H9 (cell line): ENCODE measurements at regions not wholly inside any gene's neighbourhood (a gene's known extent, or its start where the extent isn't known, plus 50 kb on each side); places are given as distances from the start of the nearest gene placed in this dataset.

ENCODE experiments used
- DNase-seq: peaks from one replicate; pipeline ENCODE4 v3.0.0-alpha.2; 2017
- H2AFZ ChIP-seq: one replicate; pipeline ENCODE4 v1.6.1; 2013; ENCODE audit warnings: mild to moderate bottlenecking, low read length, control low read depth, moderate library complexity
- H2AK5ac ChIP-seq: 2 replicates; pipeline ENCODE4 v1.6.1; 2013; ENCODE audit warnings: low read length, control low read depth, mixed read lengths; ENCODE audit not compliant: insufficient read length
- H2BK120ac ChIP-seq: one replicate; pipeline ENCODE4 v1.6.1; 2013; ENCODE audit warnings: low read depth, mild to moderate bottlenecking, low read length, control low read depth, inconsistent platforms; ENCODE audit not compliant: poor library complexity, severe bottlenecking
- H2BK12ac ChIP-seq: 2 replicates; pipeline ENCODE4 v1.6.1; 2013; ENCODE audit warnings: low read length, control low read depth, mixed read lengths, low read depth; ENCODE audit not compliant: insufficient read length
- H2BK15ac ChIP-seq: 2 replicates; pipeline ENCODE4 v1.6.1; 2013; ENCODE audit warnings: low read depth, low read length, control low read depth
- H2BK20ac ChIP-seq: one replicate; pipeline ENCODE4 v1.6.1; 2013; ENCODE audit warnings: low read depth, mild to moderate bottlenecking, low read length, control low read depth, inconsistent platforms; ENCODE audit not compliant: poor library complexity, severe bottlenecking
- H2BK5ac ChIP-seq: 2 replicates; pipeline ENCODE4 v1.6.1; 2013; ENCODE audit warnings: low read length, control low read depth, mixed read lengths; ENCODE audit not compliant: insufficient read length
- H3K14ac ChIP-seq: 2 replicates; pipeline ENCODE4 v1.6.1; 2013; ENCODE audit warnings: low read length, control low read depth; ENCODE audit not compliant: insufficient read depth
- H3K18ac ChIP-seq: 2 replicates; pipeline ENCODE4 v1.6.1; 2013; ENCODE audit warnings: low read depth, mild to moderate bottlenecking, mixed read lengths, low read length, control low read depth; ENCODE audit not compliant: insufficient read length
- H3K23ac ChIP-seq: 2 replicates; pipeline ENCODE4 v1.6.1; 2013; ENCODE audit warnings: low read length, control low read depth, mixed read lengths, low read depth; ENCODE audit not compliant: insufficient read length
- H3K23me2 ChIP-seq: 2 replicates; pipeline ENCODE4 v1.6.1; 2013; ENCODE audit warnings: low read depth, mild to moderate bottlenecking, mixed read lengths, low read length, control low read depth; ENCODE audit not compliant: insufficient read length, poor library complexity, severe bottlenecking
- H3K27ac ChIP-seq: 2 replicates; pipeline ENCODE4 v1.5.1; 2013; ENCODE audit warnings: low read length, control low read depth, mixed read lengths, low read depth; ENCODE audit not compliant: insufficient read length
- H3K27me3 ChIP-seq: 2 replicates; pipeline ENCODE4 v1.6.1; 2013; ENCODE audit warnings: low read length, control low read depth, inconsistent platforms; ENCODE audit not compliant: insufficient read depth
- H3K4ac ChIP-seq: 2 replicates; pipeline ENCODE4 v1.6.1; 2013; ENCODE audit warnings: low read depth, mild to moderate bottlenecking, control low read depth, inconsistent platforms, low read length, moderate library complexity
- H3K4me1 ChIP-seq: 2 replicates; pipeline ENCODE4 v1.6.1; 2013; ENCODE audit warnings: low read length, control low read depth, inconsistent platforms; ENCODE audit not compliant: insufficient read depth
- H3K4me2 ChIP-seq: 2 replicates; pipeline ENCODE4 v1.6.1; 2013; ENCODE audit warnings: low read length, control low read depth, mixed read lengths; ENCODE audit not compliant: insufficient read length, insufficient read depth
- H3K56ac ChIP-seq: 2 replicates; pipeline ENCODE4 v1.6.1; 2013; ENCODE audit warnings: low read depth, mild to moderate bottlenecking, mixed read lengths, low read length, control low read depth; ENCODE audit not compliant: insufficient read length
- H3K79me1 ChIP-seq: 2 replicates; pipeline ENCODE4 v1.6.1; 2013; ENCODE audit warnings: low read depth, mild to moderate bottlenecking, moderate library complexity, low read length, control low read depth, inconsistent platforms; ENCODE audit not compliant: insufficient read depth, poor library complexity, severe bottlenecking
- H3K79me2 ChIP-seq: 2 replicates; pipeline ENCODE4 v1.6.1; 2013; ENCODE audit warnings: low read length, control low read depth, inconsistent platforms; ENCODE audit not compliant: insufficient read depth
- H3K9ac ChIP-seq: 2 replicates; pipeline ENCODE4 v1.6.1; 2013; ENCODE audit warnings: low read length, control low read depth, mixed read lengths; ENCODE audit not compliant: insufficient read length; ENCODE audit errors: extremely low read depth
- H3K9me3 ChIP-seq: one replicate; pipeline ENCODE4 v1.6.1; 2013; ENCODE audit warnings: low read depth, low read length, inconsistent platforms; ENCODE audit not compliant: control insufficient read depth
- H3T11ph ChIP-seq: one replicate; pipeline ENCODE4 v1.6.1; 2013; ENCODE audit warnings: mild to moderate bottlenecking, low read length, control low read depth, inconsistent platforms
- H4K20me1 ChIP-seq: one replicate; pipeline ENCODE4 v1.6.1; 2013; ENCODE audit not compliant: control insufficient read depth, insufficient read length, insufficient read depth
- H4K5ac ChIP-seq: 2 replicates; pipeline ENCODE4 v1.6.1; 2013; ENCODE audit warnings: low read depth, mild to moderate bottlenecking, mixed read lengths, low read length, control low read depth; ENCODE audit not compliant: insufficient read length
- H4K8ac ChIP-seq: replicated peaks from 2 replicates; pipeline ENCODE4 v1.6.1; 2013; ENCODE audit warnings: low read length, control low read depth, mixed read lengths, low read depth; ENCODE audit not compliant: insufficient read length
- H4K91ac ChIP-seq: 2 replicates; pipeline ENCODE4 v1.6.1; 2013; ENCODE audit warnings: low read depth, mild to moderate bottlenecking, moderate library complexity, mixed read lengths, low read length, control low read depth; ENCODE audit not compliant: insufficient read length
- H3K27ac Mint-ChIP-seq, 3 experiments: 2 replicates in 2 of 3; 3 replicates in 1 of 3; pipeline ENCODE4 v1.8.0; 2020 to 2021; ENCODE audit warnings: mixed read lengths in 3 of 3, mild to moderate bottlenecking in 1 of 3, moderate library complexity in 1 of 3
- H3K27me3 Mint-ChIP-seq: 2 replicates; pipeline ENCODE4 v1.8.0; 2021; ENCODE audit warnings: low read depth, mild to moderate bottlenecking, moderate library complexity, mixed read lengths
- H3K36me3 Mint-ChIP-seq, 3 experiments: 2 replicates in 2 of 3; 3 replicates in 1 of 3; pipeline ENCODE4 v1.8.0; 2020 to 2021; ENCODE audit warnings: low read depth in 3 of 3, mixed read lengths in 3 of 3; ENCODE audit not compliant: insufficient read depth in 1 of 3
- H3K4me1 Mint-ChIP-seq, 2 experiments: 2 replicates each; pipeline ENCODE4 v1.8.0; 2020; ENCODE audit warnings: mixed read lengths in 2 of 2
- H3K4me3 Mint-ChIP-seq, 2 experiments: 2 replicates in 1 of 2; 3 replicates in 1 of 2; pipeline ENCODE4 v1.8.0; 2020 to 2021; ENCODE audit warnings: mild to moderate bottlenecking in 2 of 2, mixed read lengths in 2 of 2, moderate library complexity in 1 of 2
- H3K9me3 Mint-ChIP-seq, 2 experiments: 2 replicates in 1 of 2; 3 replicates in 1 of 2; pipeline ENCODE4 v1.8.0; 2020; ENCODE audit warnings: mild to moderate bottlenecking in 2 of 2, mixed read lengths in 2 of 2, moderate library complexity in 1 of 2
- CTCF ChIP-seq: fragments of 200-600 bp; sonication (generic); conservative IDR thresholded peaks from 3 replicates; pipeline ENCODE4 v1.8.0; 2021; ENCODE audit warnings: antibody characterized with exemption, mild to moderate bottlenecking

- Histone ChIP-seq H4K91ac (no peak overlapping the region), H2BK5ac (no peak overlapping the region), H2BK20ac (no peak overlapping the region), H3K56ac (no peak overlapping the region), H2AK5ac (no peak overlapping the region), H3K4me1 (no peaks in the 10 kb centered on the region), H2BK120ac (no peak overlapping the region), H4K20me1 (no peaks in the 10 kb centered on the region), H3K9ac (no peak overlapping the region), H3K18ac (no peak overlapping the region), H3K79me2 (no peaks in the 10 kb centered on the region), H4K5ac (no peak overlapping the region), H3K4ac (no peak overlapping the region), H3K4me2 (no peak overlapping the region), H3K14ac (no peak overlapping the region), H3K79me1 (no peaks in the 10 kb centered on the region), H2BK12ac (no peak overlapping the region), H3K27ac (no peak overlapping the region), H3K9me3 (no peaks in the 10 kb centered on the region), H2AFZ (no peak overlapping the region), H3K27me3 (no peaks in the 10 kb centered on the region), H3K23me2 (no peaks in the 10 kb centered on the region), H3T11ph (no peak overlapping the region), H3K23ac (no peak overlapping the region), H2BK15ac (no peak overlapping the region), H4K8ac (no peak overlapping the region)
- H3K4me1 Mint-ChIP-seq = no peaks in the 10 kb centered on the region
- DNase-seq = no peak
- no peak overlapping the region for H3K27ac Mint-ChIP-seq
- TF ChIP-seq CTCF = no peak
- no peaks in the 10 kb centered on the region; the same call in 1 of the 2 replicates for H3K27me3 Mint-ChIP-seq
- H3K9me3 Mint-ChIP-seq = peaks cover 2 to 3% of the 10 kb centered on the region in 2 experiments; a peak in 3 of 5 replicates
- H3K36me3 Mint-ChIP-seq = peaks cover 0 to 4% (median 0%) of the 10 kb centered on the region in 3 experiments; a peak in 3 of 7 replicates
- no peak overlapping the region for H3K4me3 Mint-ChIP-seq
Observed at GRCh38 chr6:21335591-21335990, 258.0 kb upstream of the SOX4 start.
